ENCODE measurements at regions not wholly inside any gene's neighbourhood (a gene's known extent, or its start where the extent isn't known, plus 50 kb on each side); places are given as distances from the start of the nearest gene placed in this dataset.
"Not testable (repeated sequence)": the region's sequence is repeated elsewhere in the genome, so short reads cannot be mapped to it uniquely, and the experiment has no call there.

- Histone ChIP-seq H3K27me3 (ENCODE audit: control insufficient read depth in 1 of 2, insufficient read depth in 2 of 2, low read length in 2 of 2) (no peaks in the 10 kb centered on the region), H3K27ac (ENCODE audit: low read depth, low read length) (no peak overlapping the region), H3K4me1 (ENCODE audit: insufficient read depth, low read length) (no peaks in the 10 kb centered on the region), H3K9ac (ENCODE audit: low read length) (no peak overlapping the region), H3K4me3 (ENCODE audit: low read depth in 1 of 2, low read length in 2 of 2) (no peak overlapping the region), H3K36me3 (ENCODE audit: insufficient read depth, low read length) (no peaks in the 10 kb centered on the region), H3K9me3 (ENCODE audit: low read length) (no peaks in the 10 kb centered on the region)
Observed at GRCh38 chr1:30446508-30446907, 276.9 kb downstream of the MATN1 start.

DNA sequence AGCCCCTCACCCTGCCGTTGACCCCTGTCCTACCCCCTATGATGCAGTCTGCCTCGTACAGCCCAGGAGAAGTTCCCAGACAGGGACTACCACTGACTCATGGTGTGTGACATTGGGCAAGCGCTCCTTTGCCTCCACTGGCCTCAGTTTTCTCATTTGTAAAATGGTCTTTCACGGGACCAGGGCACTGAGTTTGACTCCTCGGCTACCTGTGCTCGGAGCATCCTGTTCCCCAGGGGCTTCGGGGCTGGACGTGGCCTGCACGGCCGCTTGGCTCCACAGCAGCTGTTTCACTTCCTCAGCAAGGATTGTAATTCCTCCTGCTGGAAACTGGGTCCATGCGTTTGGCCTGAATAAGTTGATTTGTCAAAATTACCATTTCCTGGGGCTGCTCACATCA, 277.3 kb downstream of the MATN1 start:
- H3K9ac ChIP-seq (ENCODE audit: low read length), result no peak overlapping the region
- no peak overlapping the region for H3K4me3 ChIP-seq (ENCODE audit: low read depth in 1 of 2, low read length in 2 of 2)
- H3K27me3 ChIP-seq (ENCODE audit: control insufficient read depth in 1 of 2, insufficient read depth in 2 of 2, low read length in 2 of 2), result no peaks in the 10 kb centered on the region
- no peak overlapping the region for H3K27ac ChIP-seq (ENCODE audit: low read depth, low read length)
- no peaks in the 10 kb centered on the region for H3K36me3 ChIP-seq (ENCODE audit: insufficient read depth, low read length)
- no peaks in the 10 kb centered on the region for H3K9me3 ChIP-seq (ENCODE audit: low read length)
- H3K4me1 ChIP-seq (ENCODE audit: insufficient read depth, low read length), result no peaks in the 10 kb centered on the region

DNA sequence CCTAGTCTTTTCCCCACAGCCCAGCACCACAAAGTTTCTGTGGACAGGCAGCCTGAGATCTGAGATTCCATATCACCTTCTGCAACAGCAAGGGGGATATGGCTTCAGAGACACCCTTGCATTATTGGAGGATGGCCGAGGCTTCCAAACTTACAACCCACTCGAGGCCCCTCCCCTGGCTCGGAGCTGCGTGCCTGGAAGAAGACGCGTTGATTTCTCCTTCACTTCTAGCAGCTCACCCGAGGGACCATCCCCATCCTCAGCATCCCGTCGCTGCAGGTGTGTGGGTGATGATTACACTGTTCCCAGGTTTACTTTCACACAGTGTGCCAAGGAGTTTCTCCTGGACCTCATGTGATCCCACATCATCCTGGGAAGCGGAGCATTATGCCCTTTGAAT, 277.9 kb downstream of the MATN1 start:
- H3K4me1 ChIP-seq (ENCODE audit: insufficient read depth, low read length), result no peaks in the 10 kb centered on the region
- no peaks in the 10 kb centered on the region for H3K9me3 ChIP-seq (ENCODE audit: low read length)
- H3K9ac ChIP-seq (ENCODE audit: low read length), result no peak overlapping the region

GRCh38 chr1:30444850-30445249, 278.5 kb downstream of the MATN1 start:
- Histone ChIP-seq H3K4me1 (ENCODE audit: insufficient read depth, low read length) (no peaks in the 10 kb centered on the region), H3K27me3 (ENCODE audit: control insufficient read depth in 1 of 2, insufficient read depth in 2 of 2, low read length in 2 of 2) (no peaks in the 10 kb centered on the region), H3K9ac (ENCODE audit: low read length) (no peak overlapping the region), H3K4me3 (ENCODE audit: low read depth in 1 of 2, low read length in 2 of 2) (no peak overlapping the region), H3K36me3 (ENCODE audit: insufficient read depth, low read length) (no peaks in the 10 kb centered on the region), H3K9me3 (ENCODE audit: low read length) (no peaks in the 10 kb centered on the region), H3K27ac (ENCODE audit: low read depth, low read length) (no peak overlapping the region)

More for the DNA sequence above, 277.9 kb downstream of the MATN1 start:
- no peak overlapping the region for H3K27ac ChIP-seq (ENCODE audit: low read depth, low read length)
- H3K4me3 ChIP-seq (ENCODE audit: low read depth in 1 of 2, low read length in 2 of 2), result no peak overlapping the region
- no peaks in the 10 kb centered on the region for H3K27me3 ChIP-seq (ENCODE audit: control insufficient read depth in 1 of 2, insufficient read depth in 2 of 2, low read length in 2 of 2)
- H3K36me3 ChIP-seq (ENCODE audit: insufficient read depth, low read length), result no peaks in the 10 kb centered on the region

DNA sequence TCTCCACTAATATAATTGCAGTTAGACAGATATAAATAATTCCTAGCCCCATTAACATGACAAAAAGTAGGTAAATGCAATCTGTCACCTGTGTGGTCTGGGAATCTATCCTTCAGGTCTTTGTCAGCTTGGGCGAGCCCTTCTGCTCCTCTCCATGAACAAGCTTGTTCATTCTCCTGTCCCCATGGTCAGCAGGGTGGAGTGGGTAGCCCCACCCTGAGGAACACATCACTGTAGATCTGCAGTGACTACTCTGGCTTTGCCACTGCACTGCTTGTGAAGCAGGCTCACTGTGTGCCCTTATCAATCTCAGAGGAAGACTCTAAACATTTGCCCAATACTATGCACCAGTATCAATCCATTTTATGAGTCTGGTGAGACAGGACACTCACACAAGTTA, 279.0 kb downstream of the MATN1 start:
- Histone ChIP-seq H3K4me3 (ENCODE audit: low read depth in 1 of 2, low read length in 2 of 2) (no peak overlapping the region), H3K9ac (ENCODE audit: low read length) (no peak overlapping the region)

DNA sequence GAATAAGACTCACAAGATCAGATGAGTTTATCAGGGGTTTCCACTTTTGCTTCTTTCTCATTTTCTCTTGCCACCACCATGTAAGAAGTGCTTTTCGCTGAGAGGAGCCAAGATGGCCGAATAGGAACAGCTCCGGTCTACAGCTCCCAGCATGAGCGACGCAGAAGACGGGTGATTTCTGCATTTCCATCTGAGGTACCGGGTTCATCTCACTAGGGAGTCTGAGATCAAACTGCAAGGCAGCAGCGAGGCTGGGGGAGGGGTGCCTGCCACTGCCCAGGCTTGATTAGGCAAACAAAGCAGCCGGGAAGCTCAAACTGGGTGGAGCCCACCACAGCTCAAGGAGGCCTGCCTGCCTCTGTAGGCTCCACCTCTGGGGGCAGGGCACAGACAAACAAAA, 285.1 kb downstream of the MATN1 start:
- not testable (repeated sequence) for H3K4me1 ChIP-seq (ENCODE audit: insufficient read depth, low read length); H3K36me3 ChIP-seq (ENCODE audit: insufficient read depth, low read length); H3K4me3 ChIP-seq (ENCODE audit: low read depth in 1 of 2, low read length in 2 of 2); H3K9ac ChIP-seq (ENCODE audit: low read length); H3K9me3 ChIP-seq (ENCODE audit: low read length); H3K27ac ChIP-seq (ENCODE audit: low read depth, low read length); H3K27me3 ChIP-seq (ENCODE audit: control insufficient read depth in 1 of 2, insufficient read depth in 2 of 2, low read length in 2 of 2)

More for the DNA sequence above, 279.0 kb downstream of the MATN1 start:
- no peak overlapping the region for H3K27ac ChIP-seq (ENCODE audit: low read depth, low read length)
- no peaks in the 10 kb centered on the region for H3K9me3 ChIP-seq (ENCODE audit: low read length)
- H3K36me3 ChIP-seq (ENCODE audit: insufficient read depth, low read length), result no peaks in the 10 kb centered on the region
- H3K27me3 ChIP-seq (ENCODE audit: control insufficient read depth in 1 of 2, insufficient read depth in 2 of 2, low read length in 2 of 2), result no peaks in the 10 kb centered on the region
- no peaks in the 10 kb centered on the region for H3K4me1 ChIP-seq (ENCODE audit: insufficient read depth, low read length)

- H3K9me3 ChIP-seq (ENCODE audit: low read length), result no peaks in the 10 kb centered on the region
- H3K27me3 ChIP-seq (ENCODE audit: control insufficient read depth in 1 of 2, insufficient read depth in 2 of 2, low read length in 2 of 2), result no peaks in the 10 kb centered on the region
- H3K36me3 ChIP-seq (ENCODE audit: insufficient read depth, low read length), result no peaks in the 10 kb centered on the region
- H3K4me3 ChIP-seq (ENCODE audit: low read depth in 1 of 2, low read length in 2 of 2), result no peak overlapping the region
- H3K9ac ChIP-seq (ENCODE audit: low read length), result no peak overlapping the region
- H3K4me1 ChIP-seq (ENCODE audit: insufficient read depth, low read length), result no peaks in the 10 kb centered on the region
- no peak overlapping the region for H3K27ac ChIP-seq (ENCODE audit: low read depth, low read length)
Observed at GRCh38 chr1:30437059-30437576, 286.3 kb downstream of the MATN1 start.

GRCh38 chr1:30427545-30427944, 295.8 kb downstream of the MATN1 start:
- Histone ChIP-seq H3K4me3 (ENCODE audit: low read depth in 1 of 2, low read length in 2 of 2) (no peak overlapping the region), H3K27me3 (ENCODE audit: control insufficient read depth in 1 of 2, insufficient read depth in 2 of 2, low read length in 2 of 2) (no peaks in the 10 kb centered on the region), H3K27ac (ENCODE audit: low read depth, low read length) (no peak overlapping the region), H3K9ac (ENCODE audit: low read length) (no peak overlapping the region), H3K9me3 (ENCODE audit: low read length) (no peaks in the 10 kb centered on the region), H3K36me3 (ENCODE audit: insufficient read depth, low read length) (no peaks in the 10 kb centered on the region), H3K4me1 (ENCODE audit: insufficient read depth, low read length) (no peaks in the 10 kb centered on the region)

GRCh38 chr1:30425046-30425445, 298.3 kb downstream of the MATN1 start:
- H3K36me3 ChIP-seq (ENCODE audit: insufficient read depth, low read length), result no peaks in the 10 kb centered on the region
- H3K9ac ChIP-seq (ENCODE audit: low read length), result no peak overlapping the region
- H3K9me3 ChIP-seq (ENCODE audit: low read length), result no peaks in the 10 kb centered on the region
- no peak overlapping the region for H3K4me3 ChIP-seq (ENCODE audit: low read depth in 1 of 2, low read length in 2 of 2)
- H3K27ac ChIP-seq (ENCODE audit: low read depth, low read length), result no peak overlapping the region
- no peaks in the 10 kb centered on the region for H3K27me3 ChIP-seq (ENCODE audit: control insufficient read depth in 1 of 2, insufficient read depth in 2 of 2, low read length in 2 of 2)
- H3K4me1 ChIP-seq (ENCODE audit: insufficient read depth, low read length), result no peaks in the 10 kb centered on the region

DNA sequence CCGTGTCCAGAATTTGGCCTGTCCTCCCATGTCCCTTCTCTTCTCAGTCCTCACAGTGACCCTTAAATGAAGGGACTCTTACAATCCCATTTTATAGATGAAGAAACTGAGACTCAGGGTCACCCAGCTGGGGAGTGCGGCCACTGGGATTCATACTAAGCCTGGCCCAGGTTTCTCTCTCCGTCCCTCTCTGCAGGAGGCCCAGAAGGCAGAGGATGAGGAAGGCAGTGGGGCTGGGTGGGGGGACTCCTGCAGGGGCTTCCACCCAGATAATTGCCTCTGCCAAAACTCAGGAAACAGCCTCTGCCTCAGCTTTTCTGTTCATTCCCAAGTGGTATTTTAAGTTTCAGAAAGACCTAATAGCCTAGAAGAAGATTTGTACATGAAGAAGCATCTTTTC, 299.8 kb downstream of the MATN1 start:
- no peaks in the 10 kb centered on the region for H3K36me3 ChIP-seq (ENCODE audit: insufficient read depth, low read length)
- H3K4me1 ChIP-seq (ENCODE audit: insufficient read depth, low read length), result no peaks in the 10 kb centered on the region
- H3K4me3 ChIP-seq (ENCODE audit: low read depth in 1 of 2, low read length in 2 of 2), result no peak overlapping the region
- no peak overlapping the region for H3K27ac ChIP-seq (ENCODE audit: low read depth, low read length)
- H3K9me3 ChIP-seq (ENCODE audit: low read length), result no peaks in the 10 kb centered on the region
- no peaks in the 10 kb centered on the region for H3K27me3 ChIP-seq (ENCODE audit: control insufficient read depth in 1 of 2, insufficient read depth in 2 of 2, low read length in 2 of 2)
- no peak overlapping the region for H3K9ac ChIP-seq (ENCODE audit: low read length)

DNA sequence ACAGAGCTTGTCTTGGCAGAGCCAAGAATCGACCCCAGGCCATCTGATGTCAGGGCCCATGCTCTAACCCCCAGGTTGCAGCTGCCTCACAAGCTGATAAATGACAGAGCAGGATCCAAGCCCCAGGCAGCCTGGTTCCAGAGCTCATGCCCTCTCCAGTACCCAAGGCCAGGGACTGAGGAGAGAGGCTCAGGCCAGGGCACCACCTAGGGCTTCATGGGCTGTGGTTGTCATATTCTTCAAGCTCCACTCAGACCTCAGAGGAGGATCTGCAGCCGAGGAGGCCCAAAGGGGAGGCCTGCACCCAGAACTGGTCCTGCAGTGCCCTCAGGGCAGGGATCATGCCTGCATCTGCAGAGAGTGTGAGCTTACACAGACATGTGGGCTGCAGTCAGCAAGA, 301.1 kb downstream of the MATN1 start:
- no peaks in the 10 kb centered on the region for H3K4me1 ChIP-seq (ENCODE audit: insufficient read depth, low read length)
- H3K27ac ChIP-seq (ENCODE audit: low read depth, low read length), result no peak overlapping the region
- no peak overlapping the region for H3K4me3 ChIP-seq (ENCODE audit: low read depth in 1 of 2, low read length in 2 of 2)
- no peaks in the 10 kb centered on the region for H3K9me3 ChIP-seq (ENCODE audit: low read length)
- no peak overlapping the region for H3K9ac ChIP-seq (ENCODE audit: low read length)
- no peaks in the 10 kb centered on the region for H3K36me3 ChIP-seq (ENCODE audit: insufficient read depth, low read length)
- no peaks in the 10 kb centered on the region for H3K27me3 ChIP-seq (ENCODE audit: control insufficient read depth in 1 of 2, insufficient read depth in 2 of 2, low read length in 2 of 2)

- no peaks in the 10 kb centered on the region for H3K36me3 ChIP-seq (ENCODE audit: insufficient read depth, low read length)
- H3K27ac ChIP-seq (ENCODE audit: low read depth, low read length), result no peak overlapping the region
- H3K27me3 ChIP-seq (ENCODE audit: control insufficient read depth in 1 of 2, insufficient read depth in 2 of 2, low read length in 2 of 2), result no peaks in the 10 kb centered on the region
- H3K9ac ChIP-seq (ENCODE audit: low read length), result no peak overlapping the region
- no peaks in the 10 kb centered on the region for H3K4me1 ChIP-seq (ENCODE audit: insufficient read depth, low read length)
- H3K4me3 ChIP-seq (ENCODE audit: low read depth in 1 of 2, low read length in 2 of 2), result no peak overlapping the region
- no peaks in the 10 kb centered on the region for H3K9me3 ChIP-seq (ENCODE audit: low read length)
Observed at GRCh38 chr1:30420519-30421050, 302.8 kb downstream of the MATN1 start.

Measured in muscle layer of colon (tissue), 2 donors.